ENCODE measurements at regions not wholly inside any gene's neighbourhood (a gene's known extent, or its start where the extent isn't known, plus 50 kb on each side); places are given as distances from the start of the nearest gene placed in this dataset.

- Histone ChIP-seq H3K9me3 (no peaks in the 10 kb centered on the region), H3K27ac (no peak overlapping the region), H3K36me3 (ENCODE audit: insufficient read depth in 1 of 2, low read depth in 1 of 2) (no peaks in the 10 kb centered on the region), H3K27me3 (ENCODE audit: insufficient read depth in 3 of 3, low read length in 2 of 3) (no peaks in the 10 kb centered on the region), H3K4me1 (no peaks in the 10 kb centered on the region), H3K4me3 (no peak overlapping the region)
- no peak for TF ChIP-seq CTCF (IDR thresholded peaks at IDR 0.05)
- intact Hi-C loops (cut with DNase I), result no loop called here
- no peak for ATAC-seq
- WGBS, 3 donors, result 33 to 44% (median 43%) methylated on average over 3 of the region's 3 CpGs
- DNase-seq, result no peak
These were observed 250.6 kb downstream of the SNCA start for GRCh38 chr4:89586318-89586717.

GRCh38 chr4:89582756-89583505 lies 254.0 kb downstream of the SNCA start:
- Histone ChIP-seq H3K36me3 (ENCODE audit: insufficient read depth in 1 of 2, low read depth in 1 of 2) (no peaks in the 10 kb centered on the region), H3K4me1 (no peaks in the 10 kb centered on the region), H3K9me3 (no peaks in the 10 kb centered on the region), H3K27me3 (ENCODE audit: insufficient read depth in 3 of 3, low read length in 2 of 3) (no peaks in the 10 kb centered on the region), H3K27ac (no peak overlapping the region), H3K4me3 (no peak overlapping the region)
- intact Hi-C loops (cut with DNase I), result no loop called here
- ATAC-seq, result no peak
- WGBS, 3 donors, result 87 to 89% (median 89%) methylated on average over 5 of the region's 5 CpGs
- no peak for TF ChIP-seq CTCF (IDR thresholded peaks at IDR 0.05)
- no peak for DNase-seq

GRCh38 chr4:89579771-89580170 lies 257.2 kb downstream of the SNCA start:
- H3K36me3 ChIP-seq (ENCODE audit: insufficient read depth in 1 of 2, low read depth in 1 of 2), result no peaks in the 10 kb centered on the region
- WGBS, 3 donors, result 0% methylated on average over 1 of the region's 1 CpG
- H3K9me3 ChIP-seq, result no peaks in the 10 kb centered on the region
- H3K4me3 ChIP-seq, result no peak overlapping the region
- H3K27me3 ChIP-seq (ENCODE audit: insufficient read depth in 3 of 3, low read length in 2 of 3), result no peaks in the 10 kb centered on the region
- H3K4me1 ChIP-seq, result no peaks in the 10 kb centered on the region
- ATAC-seq (no peak), DNase-seq (no peak)
- H3K27ac ChIP-seq, result no peak overlapping the region
- intact Hi-C loops (cut with DNase I), result no loop called here
- no peak for TF ChIP-seq CTCF (IDR thresholded peaks at IDR 0.05)

GRCh38 chr4:89576246-89576645 lies 260.7 kb downstream of the SNCA start:
- no peaks in the 10 kb centered on the region for H3K4me1 ChIP-seq
- intact Hi-C loops (cut with DNase I), result no loop called here
- H3K4me3 ChIP-seq, result no peak overlapping the region
- TF ChIP-seq CTCF (IDR thresholded peaks at IDR 0.05), result no peak
- no peaks in the 10 kb centered on the region for H3K36me3 ChIP-seq (ENCODE audit: insufficient read depth in 1 of 2, low read depth in 1 of 2)
- DNase-seq (no peak), ATAC-seq (no peak)
- H3K27me3 ChIP-seq (ENCODE audit: insufficient read depth in 3 of 3, low read length in 2 of 3), result no peaks in the 10 kb centered on the region
- H3K27ac ChIP-seq, result no peak overlapping the region
- no peaks in the 10 kb centered on the region for H3K9me3 ChIP-seq

- no peak for DNase-seq
- no peak for ATAC-seq
These were observed 261.1 kb downstream of the SNCA start for GRCh38 chr4:89575840-89576239.

More at GRCh38 chr4:89575840-89576239, 261.1 kb downstream of the SNCA start:
- H3K27ac ChIP-seq, result no peak overlapping the region
- no peaks in the 10 kb centered on the region for H3K36me3 ChIP-seq (ENCODE audit: insufficient read depth in 1 of 2, low read depth in 1 of 2)
- TF ChIP-seq CTCF (IDR thresholded peaks at IDR 0.05), result no peak
- H3K9me3 ChIP-seq, result no peaks in the 10 kb centered on the region
- intact Hi-C loops (cut with DNase I), result no loop called here
- H3K4me3 ChIP-seq, result no peak overlapping the region
- H3K27me3 ChIP-seq (ENCODE audit: insufficient read depth in 3 of 3, low read length in 2 of 3), result no peaks in the 10 kb centered on the region
- H3K4me1 ChIP-seq, result no peaks in the 10 kb centered on the region
- 87 to 95% (median 93%) methylated on average over 1 of the region's 1 CpG for WGBS, 3 donors
